Fibroblast of lung (primary cell): ENCODE measurements at regions not wholly inside any gene's neighbourhood (a gene's known extent, or its start where the extent isn't known, plus 50 kb on each side); places are given as distances from the start of the nearest gene placed in this dataset.

Source experiments
- DNase-seq, 2 donors: peaks; one replicate each; pipeline versions ENCODE4 v3.0.0 to v3.0.0-alpha.2; 2010; ENCODE audit warnings: low read depth in 2 of 2
- H2AFZ ChIP-seq: 2 replicates; pipeline ENCODE4 v1.5.1; 2012; ENCODE audit warnings: low read length, control low read depth, inconsistent platforms
- H3K27ac ChIP-seq: 2 replicates; pipeline ENCODE4 v1.5.1; 2011; ENCODE audit warnings: low read length, control low read depth; ENCODE audit not compliant: insufficient read depth
- H3K27me3 ChIP-seq: 2 replicates; pipeline ENCODE4 v1.5.1; 2011; ENCODE audit warnings: mild to moderate bottlenecking, low read length; ENCODE audit not compliant: control insufficient read depth, insufficient read depth
- H3K36me3 ChIP-seq: 2 replicates; pipeline ENCODE4 v1.5.1; 2011; ENCODE audit warnings: low read length; ENCODE audit not compliant: control insufficient read depth, insufficient read depth
- H3K4me1 ChIP-seq: 2 replicates; pipeline ENCODE4 v1.5.1; 2011; ENCODE audit warnings: low read length; ENCODE audit not compliant: control insufficient read depth, insufficient read depth; ENCODE audit errors: extremely low read depth
- H3K4me2 ChIP-seq: 2 replicates; pipeline ENCODE4 v1.5.1; 2011; ENCODE audit warnings: low read length, control low read depth; ENCODE audit not compliant: insufficient read depth; ENCODE audit errors: extremely low read depth
- H3K4me3 ChIP-seq, 4 experiments: fragments of 200-600 bp in 1 of 4; sonication (generic) in 1 of 4; replicated peaks in 1 of 4; 2 replicates each; pipeline ENCODE4 v1.5.1; 2011 to 2016; ENCODE audit warnings: low read length in 4 of 4, low read depth in 3 of 4, mild to moderate bottlenecking in 3 of 4, control low read depth in 2 of 4, inconsistent platforms in 1 of 4, mixed read lengths in 1 of 4; ENCODE audit not compliant: insufficient read depth in 1 of 4; ENCODE audit errors: control extremely low read depth in 1 of 4
- H3K79me2 ChIP-seq: 2 replicates; pipeline ENCODE4 v1.5.1; 2012; ENCODE audit warnings: mild to moderate bottlenecking, low read length, inconsistent platforms; ENCODE audit not compliant: control insufficient read depth, insufficient read depth
- H3K9ac ChIP-seq: 2 replicates; pipeline ENCODE4 v1.5.1; 2011; ENCODE audit warnings: mild to moderate bottlenecking, low read length, control low read depth; ENCODE audit not compliant: insufficient read depth
- H3K9me3 ChIP-seq: 2 replicates; pipeline ENCODE4 v1.5.1; 2012; ENCODE audit warnings: low read depth, low read length; ENCODE audit not compliant: control insufficient read depth, insufficient read depth
- H4K20me1 ChIP-seq: 2 replicates; pipeline ENCODE4 v1.5.1; 2011; ENCODE audit warnings: low read length; ENCODE audit not compliant: control insufficient read depth, insufficient read depth; ENCODE audit errors: extremely low read depth
- EZH2 ChIP-seq: IDR thresholded peaks from 2 replicates; pipeline ENCODE4 v1.5.1; 2012; ENCODE audit warnings: low read length, control low read depth, mild to moderate bottlenecking; ENCODE audit errors: missing control alignments
- TF ChIP-seq, protein P1 (sequence below), 2 donors: IDR thresholded peaks in 1 of 2; conservative IDR thresholded peaks in 1 of 2; 1 replicate in 1 of 2; 2 replicates in 1 of 2; pipeline ENCODE4 v1.5.1; 2011 to 2012; ENCODE audit warnings: low read length in 2 of 2, control low read depth in 1 of 2, inconsistent platforms in 1 of 2, low read depth in 1 of 2, mild to moderate bottlenecking in 1 of 2

DNA sequence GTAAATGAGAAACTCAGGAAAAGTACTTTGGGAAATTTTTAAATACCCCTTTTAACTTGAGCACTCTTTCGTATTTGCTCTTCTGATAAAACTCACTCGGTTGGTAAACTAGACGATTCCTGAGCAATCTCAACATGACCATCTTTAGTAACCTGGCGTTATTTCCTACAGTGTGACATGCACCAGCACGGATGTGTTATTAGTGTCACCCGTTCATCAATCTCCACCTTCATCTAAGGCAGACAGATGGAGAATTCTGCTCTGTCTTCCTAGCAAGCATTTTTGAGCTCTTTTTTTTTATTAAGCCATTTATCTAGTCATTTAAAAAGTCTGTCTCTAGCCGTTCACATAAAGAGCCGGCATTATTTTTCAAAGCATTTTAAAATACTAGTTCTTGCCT lies 155.2 kb downstream of the DISP1 start:
- H3K36me3 ChIP-seq, result no peaks in the 10 kb centered on the region
- no peak overlapping the region for H3K27ac ChIP-seq
- H2AFZ ChIP-seq, result no peak overlapping the region
- TF ChIP-seq EZH2, result no peak
- TF ChIP-seq, protein P1, sequence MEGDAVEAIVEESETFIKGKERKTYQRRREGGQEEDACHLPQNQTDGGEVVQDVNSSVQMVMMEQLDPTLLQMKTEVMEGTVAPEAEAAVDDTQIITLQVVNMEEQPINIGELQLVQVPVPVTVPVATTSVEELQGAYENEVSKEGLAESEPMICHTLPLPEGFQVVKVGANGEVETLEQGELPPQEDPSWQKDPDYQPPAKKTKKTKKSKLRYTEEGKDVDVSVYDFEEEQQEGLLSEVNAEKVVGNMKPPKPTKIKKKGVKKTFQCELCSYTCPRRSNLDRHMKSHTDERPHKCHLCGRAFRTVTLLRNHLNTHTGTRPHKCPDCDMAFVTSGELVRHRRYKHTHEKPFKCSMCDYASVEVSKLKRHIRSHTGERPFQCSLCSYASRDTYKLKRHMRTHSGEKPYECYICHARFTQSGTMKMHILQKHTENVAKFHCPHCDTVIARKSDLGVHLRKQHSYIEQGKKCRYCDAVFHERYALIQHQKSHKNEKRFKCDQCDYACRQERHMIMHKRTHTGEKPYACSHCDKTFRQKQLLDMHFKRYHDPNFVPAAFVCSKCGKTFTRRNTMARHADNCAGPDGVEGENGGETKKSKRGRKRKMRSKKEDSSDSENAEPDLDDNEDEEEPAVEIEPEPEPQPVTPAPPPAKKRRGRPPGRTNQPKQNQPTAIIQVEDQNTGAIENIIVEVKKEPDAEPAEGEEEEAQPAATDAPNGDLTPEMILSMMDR (conservative IDR thresholded peaks at IDR 0.05 in 1 of 2, IDR thresholded peaks at IDR 0.05 in 1 of 2; ENCODE audit: low read depth in 1 of 2, low read length in 2 of 2), result no peak
- no peaks in the 10 kb centered on the region for H4K20me1 ChIP-seq
- no peaks in the 10 kb centered on the region for H3K79me2 ChIP-seq
- H3K9me3 ChIP-seq, result no peaks in the 10 kb centered on the region
- no peak for DNase-seq
- peaks cover 3% of the 10 kb centered on the region for H3K4me1 ChIP-seq
- H3K27me3 ChIP-seq, result no peaks in the 10 kb centered on the region
- no peak overlapping the region for H3K4me3 ChIP-seq
- no peak overlapping the region for H3K4me2 ChIP-seq
- H3K9ac ChIP-seq, result no peak overlapping the region

DNA sequence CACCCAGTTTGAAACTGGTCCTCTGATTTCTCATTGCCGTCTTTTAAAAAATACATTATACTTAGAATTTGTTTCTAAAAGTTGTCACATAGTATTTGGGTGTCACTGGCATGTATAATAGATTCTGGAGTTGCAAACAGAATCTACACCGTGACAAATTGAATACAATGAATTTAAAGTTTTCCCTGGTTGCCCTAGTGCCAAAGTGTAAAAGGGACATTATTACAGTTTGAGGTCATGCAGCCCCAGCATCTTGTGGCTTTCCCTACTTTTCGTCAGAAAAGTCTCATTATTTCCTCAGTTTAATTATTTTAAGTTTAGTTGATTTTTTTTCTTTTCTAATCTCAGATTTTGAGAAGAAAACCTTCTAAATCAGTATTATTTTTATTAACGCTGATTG lies 155.9 kb downstream of the DISP1 start:
- H4K20me1 ChIP-seq, result no peaks in the 10 kb centered on the region
- H3K9ac ChIP-seq, result no peak overlapping the region
- H3K27me3 ChIP-seq, result no peaks in the 10 kb centered on the region
- no peak overlapping the region for H2AFZ ChIP-seq
- H3K4me2 ChIP-seq, result no peak overlapping the region
- H3K79me2 ChIP-seq, result no peaks in the 10 kb centered on the region
- no peaks in the 10 kb centered on the region for H3K36me3 ChIP-seq
- no peak overlapping the region for H3K4me3 ChIP-seq
- H3K9me3 ChIP-seq, result no peaks in the 10 kb centered on the region
- DNase-seq, result no peak
- no peak for TF ChIP-seq EZH2
- TF ChIP-seq, protein P1 (conservative IDR thresholded peaks at IDR 0.05 in 1 of 2, IDR thresholded peaks at IDR 0.05 in 1 of 2; ENCODE audit: low read depth in 1 of 2, low read length in 2 of 2), result no peak
- H3K4me1 ChIP-seq, result peaks cover 3% of the 10 kb centered on the region
- H3K27ac ChIP-seq, result no peak overlapping the region

DNA sequence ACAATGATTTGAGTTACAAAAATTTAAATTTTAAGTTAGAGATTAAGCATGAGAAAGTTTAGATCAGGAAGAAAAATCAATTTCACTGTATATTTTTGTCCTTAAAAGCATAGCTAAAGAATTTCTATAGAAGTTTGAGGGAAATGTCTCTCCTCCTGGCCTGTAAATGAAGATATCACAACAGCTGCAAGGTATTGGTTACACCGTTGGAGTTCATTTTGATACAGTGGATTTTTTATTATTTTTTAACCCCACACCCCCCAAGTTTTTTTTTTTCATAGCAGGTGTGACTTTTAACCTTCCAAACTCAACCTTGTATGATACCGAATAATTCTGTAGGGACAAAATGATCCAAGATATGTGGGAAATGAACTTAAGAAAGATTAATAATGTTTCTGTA lies 156.3 kb downstream of the DISP1 start:
- Histone ChIP-seq H3K9ac (no peak overlapping the region), H3K36me3 (no peaks in the 10 kb centered on the region), H3K4me3 (no peak overlapping the region), H2AFZ (no peak overlapping the region), H3K27me3 (no peaks in the 10 kb centered on the region), H3K4me2 (no peak overlapping the region), H4K20me1 (no peaks in the 10 kb centered on the region), H3K4me1 (peaks cover 3% of the 10 kb centered on the region), H3K79me2 (no peaks in the 10 kb centered on the region), H3K9me3 (no peaks in the 10 kb centered on the region), H3K27ac (no peak overlapping the region)
- TF ChIP-seq, protein P1 (conservative IDR thresholded peaks at IDR 0.05 in 1 of 2, IDR thresholded peaks at IDR 0.05 in 1 of 2; ENCODE audit: low read depth in 1 of 2, low read length in 2 of 2), result no peak
- TF ChIP-seq EZH2, result no peak
- no peak for DNase-seq
